ENCODE measurements at regions not wholly inside any gene's neighbourhood (a gene's known extent, or its start where the extent isn't known, plus 50 kb on each side); places are given as distances from the start of the nearest gene placed in this dataset.
"Not testable (repeated sequence)": the region's sequence is repeated elsewhere in the genome, so short reads cannot be mapped to it uniquely, and the experiment has no call there.

DNA sequence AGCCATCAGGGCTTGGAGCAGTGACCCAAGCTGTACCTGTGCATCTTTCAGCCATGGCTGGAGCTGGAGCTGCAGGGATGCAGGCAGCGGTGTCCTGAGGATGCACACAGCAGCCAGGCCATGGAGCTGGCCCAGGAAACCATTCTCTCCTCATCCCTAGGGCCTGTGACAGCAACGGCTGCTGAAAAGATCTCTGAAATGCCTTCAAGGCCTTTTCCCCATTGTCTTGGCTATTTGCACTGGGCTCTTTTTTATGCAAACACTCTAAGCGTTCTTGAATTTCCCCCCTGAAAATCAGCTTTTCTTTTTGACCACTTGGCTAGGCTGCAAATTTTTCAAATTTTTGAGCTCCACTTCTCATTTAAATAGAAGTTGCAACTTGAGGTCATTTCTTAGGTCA lies 109.5 kb upstream of the CTSV start:
- TF ChIP-seq, protein P1, sequence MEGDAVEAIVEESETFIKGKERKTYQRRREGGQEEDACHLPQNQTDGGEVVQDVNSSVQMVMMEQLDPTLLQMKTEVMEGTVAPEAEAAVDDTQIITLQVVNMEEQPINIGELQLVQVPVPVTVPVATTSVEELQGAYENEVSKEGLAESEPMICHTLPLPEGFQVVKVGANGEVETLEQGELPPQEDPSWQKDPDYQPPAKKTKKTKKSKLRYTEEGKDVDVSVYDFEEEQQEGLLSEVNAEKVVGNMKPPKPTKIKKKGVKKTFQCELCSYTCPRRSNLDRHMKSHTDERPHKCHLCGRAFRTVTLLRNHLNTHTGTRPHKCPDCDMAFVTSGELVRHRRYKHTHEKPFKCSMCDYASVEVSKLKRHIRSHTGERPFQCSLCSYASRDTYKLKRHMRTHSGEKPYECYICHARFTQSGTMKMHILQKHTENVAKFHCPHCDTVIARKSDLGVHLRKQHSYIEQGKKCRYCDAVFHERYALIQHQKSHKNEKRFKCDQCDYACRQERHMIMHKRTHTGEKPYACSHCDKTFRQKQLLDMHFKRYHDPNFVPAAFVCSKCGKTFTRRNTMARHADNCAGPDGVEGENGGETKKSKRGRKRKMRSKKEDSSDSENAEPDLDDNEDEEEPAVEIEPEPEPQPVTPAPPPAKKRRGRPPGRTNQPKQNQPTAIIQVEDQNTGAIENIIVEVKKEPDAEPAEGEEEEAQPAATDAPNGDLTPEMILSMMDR (IDR thresholded peaks at IDR 0.05) = not testable (repeated sequence)
- not testable (repeated sequence) for TF ChIP-seq POLR2AphosphoS5 (IDR thresholded peaks at IDR 0.05); POLR2A (IDR thresholded peaks at IDR 0.05; ENCODE audit: low read depth); EP300 (IDR thresholded peaks at IDR 0.05)

Data from esophagus muscularis mucosa (tissue), 4 donors.